Mucosa of rectum (tissue), 2 donors: ENCODE measurements at regions not wholly inside any gene's neighbourhood (a gene's known extent, or its start where the extent isn't known, plus 50 kb on each side); places are given as distances from the start of the nearest gene placed in this dataset.
"Not testable (repeated sequence)": the region's sequence is repeated elsewhere in the genome, so short reads cannot be mapped to it uniquely, and the experiment has no call there.

Experiments
- H3K27ac ChIP-seq, 2 donors: one replicate each; pipeline ENCODE4 v1.7.0; 2013; ENCODE audit warnings: inconsistent platforms in 2 of 2, low read depth in 2 of 2, low read length in 2 of 2
- H3K27me3 ChIP-seq, 2 donors: one replicate each; pipeline ENCODE4 v1.7.0; 2013; ENCODE audit warnings: low read length in 2 of 2; ENCODE audit not compliant: control insufficient read depth in 2 of 2, insufficient read depth in 2 of 2
- H3K36me3 ChIP-seq, 2 donors: one replicate each; pipeline ENCODE4 v1.7.0; 2013; ENCODE audit warnings: low read length in 2 of 2; ENCODE audit not compliant: control insufficient read depth in 2 of 2, insufficient read depth in 2 of 2
- H3K4me1 ChIP-seq, 2 donors: one replicate each; pipeline ENCODE4 v1.7.0; 2013; ENCODE audit warnings: low read length in 2 of 2, mild to moderate bottlenecking in 1 of 2; ENCODE audit not compliant: control insufficient read depth in 2 of 2, insufficient read depth in 2 of 2
- H3K4me3 ChIP-seq, 2 donors: one replicate each; pipeline ENCODE4 v1.7.0; 2013; ENCODE audit warnings: low read length in 2 of 2
- H3K9ac ChIP-seq, 2 donors: one replicate each; pipeline ENCODE4 v1.7.0; 2013; ENCODE audit warnings: low read length in 2 of 2, low read depth in 1 of 2, mild to moderate bottlenecking in 1 of 2
- H3K9me3 ChIP-seq, 2 donors: one replicate each; pipeline ENCODE4 v1.7.0; 2013; ENCODE audit warnings: low read length in 2 of 2; ENCODE audit not compliant: control insufficient read depth in 2 of 2
- donor health status: healthy.
- donor health status: Normal muscosa, but diverticular disease.

DNA sequence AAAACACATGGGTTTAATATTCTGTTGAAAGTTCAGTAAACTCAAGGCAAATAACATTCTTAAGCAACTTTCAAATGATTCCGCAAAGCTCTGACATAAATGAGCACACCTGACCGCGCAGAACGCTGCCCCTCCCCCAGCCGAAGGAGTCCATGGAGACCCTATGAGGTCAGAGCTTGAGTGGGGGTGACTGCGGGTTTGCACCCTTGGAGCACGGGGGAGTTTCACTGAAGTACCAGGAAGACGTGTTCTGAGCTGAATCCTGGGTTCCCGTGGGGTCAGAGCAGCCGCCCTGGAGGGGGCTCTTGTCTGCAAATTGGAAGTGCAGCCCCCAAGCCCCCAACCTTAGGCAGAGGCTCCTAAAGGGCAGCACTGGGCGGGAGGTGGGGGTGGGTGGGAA lies 324.1 kb upstream of the SFSWAP start:
- H3K4me1 ChIP-seq: no peaks in the 10 kb centered on the region
- peaks cover 0 to 3% of the 10 kb centered on the region in 2 donors for H3K27me3 ChIP-seq
- H3K36me3 ChIP-seq: no peaks in the 10 kb centered on the region
- no peak overlapping the region for H3K27ac ChIP-seq
- no peak overlapping the region for H3K9ac ChIP-seq
- no peaks in the 10 kb centered on the region for H3K9me3 ChIP-seq
- H3K4me3 ChIP-seq: no peak overlapping the region

DNA sequence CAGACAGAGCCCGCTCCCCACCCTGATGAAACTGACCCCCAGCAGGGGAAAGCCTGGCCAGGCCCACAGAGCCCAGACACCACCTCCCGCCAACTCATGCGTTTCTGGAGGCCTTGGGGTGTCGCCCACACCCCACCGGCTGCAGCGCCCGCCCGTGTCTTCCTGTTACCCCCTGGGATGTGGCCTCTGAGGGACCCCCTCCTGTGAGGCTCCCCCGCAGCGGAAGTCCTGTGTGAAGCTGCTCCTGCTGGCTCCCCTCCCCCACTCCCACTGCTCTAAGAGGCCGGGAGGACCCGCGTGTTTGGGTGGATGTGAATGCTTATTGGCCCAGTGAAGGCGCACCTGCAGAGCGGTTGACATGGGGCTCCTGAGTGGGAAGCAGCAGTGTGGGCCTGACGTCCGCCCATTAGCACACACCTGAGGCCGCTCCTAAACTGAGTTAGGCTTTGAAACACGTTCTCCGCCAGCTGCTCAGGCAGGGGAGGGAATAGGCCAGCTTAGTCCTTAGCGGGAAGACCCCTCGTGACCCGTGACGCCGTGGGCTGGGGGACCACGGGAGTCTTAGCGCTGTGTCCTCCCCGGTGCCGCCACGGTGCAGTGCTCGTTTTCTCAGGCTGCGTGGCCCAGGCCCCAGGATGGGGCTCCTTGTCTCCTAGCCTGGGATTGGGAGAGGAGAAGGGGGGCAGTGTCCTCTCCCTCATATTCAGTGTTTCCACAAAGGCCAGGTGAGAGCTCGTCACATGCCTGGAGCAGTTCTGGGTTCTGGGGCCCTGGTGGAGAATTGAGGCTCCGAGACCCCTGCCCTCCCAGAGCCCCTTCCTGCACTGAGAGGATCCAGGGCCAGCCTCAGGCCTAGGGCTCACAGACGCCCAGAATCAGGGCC lies 323.4 kb upstream of the SFSWAP start:
- Histone ChIP-seq H3K27ac (no peak overlapping the region), H3K9ac (no peak overlapping the region), H3K27me3 (peaks cover 0 to 3% of the 10 kb centered on the region in 2 donors)

GRCh38 chr12:131388164-131389053 lies 322.5 kb upstream of the SFSWAP start:
- H3K27me3 ChIP-seq, H3K27ac ChIP-seq, H3K9ac ChIP-seq, H3K4me3 ChIP-seq, H3K9me3 ChIP-seq, H3K4me1 ChIP-seq, H3K36me3 ChIP-seq: not testable (repeated sequence)

More for the DNA sequence above, 323.4 kb upstream of the SFSWAP start:
- Histone ChIP-seq H3K4me3 (no peak overlapping the region), H3K9me3 (no peaks in the 10 kb centered on the region), H3K4me1 (no peaks in the 10 kb centered on the region), H3K36me3 (no peaks in the 10 kb centered on the region)

GRCh38 chr12:131389054-131390013 lies 321.6 kb upstream of the SFSWAP start:
- no peaks in the 10 kb centered on the region for H3K36me3 ChIP-seq
- peaks cover 0 to 3% of the 10 kb centered on the region in 2 donors for H3K27me3 ChIP-seq
- no peak overlapping the region for H3K9ac ChIP-seq
- H3K27ac ChIP-seq: no peak overlapping the region
- no peaks in the 10 kb centered on the region for H3K9me3 ChIP-seq
- H3K4me3 ChIP-seq: no peak overlapping the region
- H3K4me1 ChIP-seq: no peaks in the 10 kb centered on the region

GRCh38 chr12:131390412-131391334 lies 320.2 kb upstream of the SFSWAP start:
- Histone ChIP-seq H3K4me3 (no peak overlapping the region), H3K27me3 (peaks cover 0 to 3% of the 10 kb centered on the region in 2 donors), H3K4me1 (no peaks in the 10 kb centered on the region), H3K9ac (no peak overlapping the region), H3K27ac (no peak overlapping the region), H3K9me3 (no peaks in the 10 kb centered on the region), H3K36me3 (no peaks in the 10 kb centered on the region)

DNA sequence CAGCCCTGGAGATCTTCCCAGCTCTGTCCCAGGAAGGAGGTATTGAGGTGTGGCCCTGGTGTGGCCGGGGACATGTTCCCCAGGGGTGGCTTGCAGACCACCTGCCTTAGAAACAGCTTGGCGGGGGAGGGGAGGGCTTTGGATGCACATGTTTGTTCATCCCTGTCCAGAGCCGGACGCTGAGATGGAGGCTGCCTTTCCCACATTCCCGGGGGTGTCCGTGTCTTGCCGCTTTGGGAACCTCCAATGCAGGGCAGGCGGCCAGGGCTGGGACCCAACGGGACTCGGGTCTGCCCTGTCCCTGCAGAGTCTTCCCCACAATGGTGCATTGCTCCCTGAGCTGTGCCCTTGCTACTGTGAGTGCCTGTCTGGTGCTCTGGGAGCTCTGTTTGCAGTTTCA lies 319.5 kb upstream of the SFSWAP start:
- H3K27me3 ChIP-seq: peaks cover 0 to 3% of the 10 kb centered on the region in 2 donors
- no peaks in the 10 kb centered on the region for H3K4me1 ChIP-seq
- H3K36me3 ChIP-seq: no peaks in the 10 kb centered on the region
- H3K27ac ChIP-seq: no peak overlapping the region
- no peak overlapping the region for H3K4me3 ChIP-seq
- no peak overlapping the region for H3K9ac ChIP-seq
- no peaks in the 10 kb centered on the region for H3K9me3 ChIP-seq

DNA sequence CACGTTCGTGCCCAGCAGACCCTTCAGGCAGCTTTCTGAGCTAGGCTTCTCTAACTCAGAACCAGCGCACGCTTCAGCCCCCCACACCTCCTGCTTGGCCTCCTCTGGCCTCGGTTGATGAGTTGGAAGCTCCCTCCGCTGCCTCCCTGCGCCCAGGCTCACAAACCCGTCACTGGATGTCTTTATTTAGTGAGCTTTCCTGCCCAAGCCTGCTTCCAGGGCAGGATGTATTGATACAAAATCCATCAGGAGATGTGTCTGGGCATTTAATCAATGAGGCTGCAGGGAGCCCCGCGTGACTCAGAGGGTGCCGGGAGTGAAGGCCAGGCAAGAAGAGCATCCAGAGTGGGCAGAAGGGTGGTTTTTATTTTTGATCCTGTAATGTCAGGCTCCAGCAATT lies 316.1 kb upstream of the SFSWAP start:
- H3K27ac ChIP-seq, H3K9me3 ChIP-seq, H3K9ac ChIP-seq, H3K27me3 ChIP-seq, H3K4me1 ChIP-seq, H3K36me3 ChIP-seq, H3K4me3 ChIP-seq: not testable (repeated sequence)

- not testable (repeated sequence) for H3K27ac ChIP-seq, H3K9me3 ChIP-seq, H3K36me3 ChIP-seq, H3K4me3 ChIP-seq, H3K9ac ChIP-seq, H3K27me3 ChIP-seq, H3K4me1 ChIP-seq
Measured at GRCh38 chr12:131395209-131395684, 315.6 kb upstream of the SFSWAP start.
